ENCODE measurements at regions not wholly inside any gene's neighbourhood (a gene's known extent, or its start where the extent isn't known, plus 50 kb on each side); places are given as distances from the start of the nearest gene placed in this dataset.

- no peak for DNase-seq (ENCODE audit: extremely low spot score)
- H3K27ac ChIP-seq (replicated peaks in 1 of 4), result no peak overlapping the region
- WGBS, result 95% methylated on average over 20 of the region's 20 CpGs
- H3K4me3 ChIP-seq, result no peak overlapping the region
- no peaks in the 10 kb centered on the region for H3K36me3 ChIP-seq
- no peaks in the 10 kb centered on the region for H3K27me3 ChIP-seq
- H3K9me3 ChIP-seq, result no peaks in the 10 kb centered on the region
- no peak for TF ChIP-seq CTCF (IDR thresholded peaks at IDR 0.05)
- TF ChIP-seq EP300 (IDR thresholded peaks at IDR 0.05), result no peak
- TF ChIP-seq POLR2A (IDR thresholded peaks at IDR 0.05; ENCODE audit: low read depth), result no peak
- no peak for TF ChIP-seq POLR2AphosphoS5 (IDR thresholded peaks at IDR 0.05)
- intact Hi-C loops (cut with DNase I), result no loop called here
- no peaks in the 10 kb centered on the region for H3K4me1 ChIP-seq
Measured at GRCh38 chr3:164341086-164341485, 737.2 kb downstream of the SI start.

DNA sequence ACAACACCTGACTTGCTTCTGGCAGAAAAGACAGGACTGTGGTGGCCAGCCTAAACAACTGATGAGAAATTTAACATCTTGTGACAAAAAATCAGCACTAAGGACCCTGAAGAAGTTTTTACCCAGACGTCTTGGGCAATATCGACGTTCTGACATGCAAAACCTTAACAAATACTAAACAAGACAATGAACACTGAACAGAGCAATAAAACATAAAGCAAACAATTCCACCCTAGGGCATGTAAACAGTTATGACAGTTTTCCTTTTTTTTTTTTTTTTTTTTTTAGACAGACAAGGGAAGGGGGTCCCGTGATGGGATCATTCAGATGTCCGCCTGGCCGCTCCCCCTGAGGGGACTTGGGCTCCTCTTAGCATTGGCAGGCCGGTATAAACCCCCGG is 738.0 kb downstream of the SI start:
- WGBS, result 87% methylated on average over 8 of the region's 8 CpGs
- no peaks in the 10 kb centered on the region for H3K9me3 ChIP-seq
- DNase-seq (ENCODE audit: extremely low spot score), result no peak

DNA sequence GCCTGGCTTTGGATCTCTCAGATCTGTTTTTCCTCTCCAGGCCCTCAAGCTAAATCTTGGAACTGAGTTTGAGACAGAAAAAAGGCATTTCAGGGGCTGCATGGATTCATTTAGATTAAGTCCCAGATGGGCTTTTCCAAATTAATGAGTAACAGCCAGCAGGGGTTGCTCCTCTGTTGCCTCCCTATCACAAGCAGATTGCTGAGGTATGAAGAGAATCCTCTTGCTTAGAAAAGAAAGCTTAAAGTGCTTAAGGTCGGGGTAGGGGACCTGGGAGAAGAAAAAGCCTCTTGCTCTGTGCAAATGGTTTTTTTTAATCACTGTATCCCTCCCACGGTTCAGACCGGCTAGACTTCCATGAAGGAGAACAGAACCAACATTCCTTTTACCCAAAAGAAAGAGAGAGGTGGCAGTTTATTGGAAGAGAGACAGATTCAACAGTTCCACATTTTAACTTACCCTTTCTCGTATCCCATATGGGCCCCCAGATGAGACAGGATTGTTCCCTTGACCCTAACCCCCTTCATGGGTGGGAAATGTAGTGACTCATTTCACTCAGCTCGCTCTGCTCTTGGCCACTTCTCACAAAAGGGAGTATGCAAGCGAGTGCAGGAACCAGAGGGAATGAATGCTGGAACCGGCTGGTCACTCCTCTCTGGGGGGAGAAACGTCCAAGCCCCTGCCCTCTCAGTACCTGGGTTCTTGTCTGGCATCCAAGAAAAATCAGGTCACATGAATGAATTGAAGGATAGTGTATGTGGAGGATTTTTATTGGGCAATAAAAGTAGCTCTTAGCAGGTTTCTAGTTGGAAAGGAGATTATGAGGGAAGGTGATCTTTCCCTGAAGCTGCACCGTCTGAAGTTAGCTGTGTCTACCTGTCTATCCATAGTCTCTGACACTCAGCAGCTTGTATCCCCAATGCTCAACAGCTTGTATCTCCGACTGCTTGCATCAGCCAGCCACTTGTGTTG is 745.2 kb downstream of the SI start:
- no peaks in the 10 kb centered on the region for H3K27me3 ChIP-seq
- 41% methylated on average over 10 of the region's 10 CpGs for WGBS
- H3K36me3 ChIP-seq, result no peaks in the 10 kb centered on the region
- no peak for DNase-seq (ENCODE audit: extremely low spot score)
- intact Hi-C loops (cut with DNase I), result no loop called here
- H3K4me3 ChIP-seq, result no peak overlapping the region
- TF ChIP-seq POLR2A (IDR thresholded peaks at IDR 0.05; ENCODE audit: low read depth) (no peak), EP300 (IDR thresholded peaks at IDR 0.05) (no peak), POLR2AphosphoS5 (IDR thresholded peaks at IDR 0.05) (no peak), CTCF (IDR thresholded peaks at IDR 0.05) (no peak)
- no peaks in the 10 kb centered on the region for H3K4me1 ChIP-seq
- no peaks in the 10 kb centered on the region for H3K9me3 ChIP-seq
- H3K27ac ChIP-seq (replicated peaks in 1 of 4), result no peak overlapping the region

More for the DNA sequence above, 738.0 kb downstream of the SI start:
- no peaks in the 10 kb centered on the region for H3K36me3 ChIP-seq
- no peaks in the 10 kb centered on the region for H3K27me3 ChIP-seq
- no peaks in the 10 kb centered on the region for H3K4me1 ChIP-seq
- no peak for TF ChIP-seq EP300 (IDR thresholded peaks at IDR 0.05)
- TF ChIP-seq POLR2AphosphoS5 (IDR thresholded peaks at IDR 0.05), result no peak
- TF ChIP-seq CTCF (IDR thresholded peaks at IDR 0.05), result no peak
- no peak for TF ChIP-seq POLR2A (IDR thresholded peaks at IDR 0.05; ENCODE audit: low read depth)
- intact Hi-C loops (cut with DNase I), result no loop called here
- no peak overlapping the region for H3K27ac ChIP-seq (replicated peaks in 1 of 4)
- H3K4me3 ChIP-seq, result no peak overlapping the region

DNA sequence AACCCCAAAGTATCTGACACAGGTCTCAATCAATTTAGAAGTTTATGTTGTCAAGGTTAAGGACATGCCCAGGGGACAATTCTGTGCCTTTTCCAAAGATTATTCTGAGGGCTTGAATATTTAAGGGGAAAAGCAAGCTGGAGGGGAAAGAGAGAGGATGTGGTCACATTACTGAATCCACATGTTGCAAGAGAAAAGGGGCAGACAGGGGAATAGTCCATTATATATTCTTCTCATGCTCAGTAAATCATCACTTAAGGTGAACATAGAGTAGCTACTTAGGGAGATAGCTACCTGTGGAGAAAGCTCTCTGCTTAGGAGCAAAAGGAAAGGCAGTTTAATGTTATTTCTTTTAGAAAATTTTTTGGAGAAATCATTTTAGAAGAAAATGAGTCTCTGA is 751.6 kb downstream of the SI start:
- no peaks in the 10 kb centered on the region for H3K36me3 ChIP-seq
- H3K27me3 ChIP-seq, result no peaks in the 10 kb centered on the region
- no peak overlapping the region for H3K27ac ChIP-seq (replicated peaks in 1 of 4)
- no peak overlapping the region for H3K4me3 ChIP-seq
- no peaks in the 10 kb centered on the region for H3K4me1 ChIP-seq
- intact Hi-C loops (cut with DNase I), result no loop called here
- H3K9me3 ChIP-seq, result no peaks in the 10 kb centered on the region
- no peak for TF ChIP-seq EP300 (IDR thresholded peaks at IDR 0.05)
- TF ChIP-seq POLR2AphosphoS5 (IDR thresholded peaks at IDR 0.05), result no peak
- TF ChIP-seq POLR2A (IDR thresholded peaks at IDR 0.05; ENCODE audit: low read depth), result no peak
- no peak for TF ChIP-seq CTCF (IDR thresholded peaks at IDR 0.05)
- no peak for DNase-seq (ENCODE audit: extremely low spot score)
